Mammary epithelial cell (primary cell): ENCODE measurements at regions not wholly inside any gene's neighbourhood (a gene's known extent, or its start where the extent isn't known, plus 50 kb on each side); places are given as distances from the start of the nearest gene placed in this dataset.

Experiments used
- EZH2 ChIP-seq: IDR thresholded peaks from 2 replicates; pipeline ENCODE4 v1.6.1; 2012; ENCODE audit warnings: low read length, inconsistent platforms, borderline replicate concordance
- TF ChIP-seq, protein P1 (sequence below), 2 donors: IDR thresholded peaks in 1 of 2; conservative IDR thresholded peaks in 1 of 2; 2 replicates each; pipeline ENCODE4 v1.5.1; 2011 to 2012; ENCODE audit warnings: inconsistent platforms in 2 of 2, low read length in 2 of 2, mild to moderate bottlenecking in 2 of 2, control low read depth in 1 of 2, low read depth in 1 of 2; ENCODE audit not compliant: insufficient read depth in 1 of 2; ENCODE audit errors: extremely low read depth in 1 of 2

DNA sequence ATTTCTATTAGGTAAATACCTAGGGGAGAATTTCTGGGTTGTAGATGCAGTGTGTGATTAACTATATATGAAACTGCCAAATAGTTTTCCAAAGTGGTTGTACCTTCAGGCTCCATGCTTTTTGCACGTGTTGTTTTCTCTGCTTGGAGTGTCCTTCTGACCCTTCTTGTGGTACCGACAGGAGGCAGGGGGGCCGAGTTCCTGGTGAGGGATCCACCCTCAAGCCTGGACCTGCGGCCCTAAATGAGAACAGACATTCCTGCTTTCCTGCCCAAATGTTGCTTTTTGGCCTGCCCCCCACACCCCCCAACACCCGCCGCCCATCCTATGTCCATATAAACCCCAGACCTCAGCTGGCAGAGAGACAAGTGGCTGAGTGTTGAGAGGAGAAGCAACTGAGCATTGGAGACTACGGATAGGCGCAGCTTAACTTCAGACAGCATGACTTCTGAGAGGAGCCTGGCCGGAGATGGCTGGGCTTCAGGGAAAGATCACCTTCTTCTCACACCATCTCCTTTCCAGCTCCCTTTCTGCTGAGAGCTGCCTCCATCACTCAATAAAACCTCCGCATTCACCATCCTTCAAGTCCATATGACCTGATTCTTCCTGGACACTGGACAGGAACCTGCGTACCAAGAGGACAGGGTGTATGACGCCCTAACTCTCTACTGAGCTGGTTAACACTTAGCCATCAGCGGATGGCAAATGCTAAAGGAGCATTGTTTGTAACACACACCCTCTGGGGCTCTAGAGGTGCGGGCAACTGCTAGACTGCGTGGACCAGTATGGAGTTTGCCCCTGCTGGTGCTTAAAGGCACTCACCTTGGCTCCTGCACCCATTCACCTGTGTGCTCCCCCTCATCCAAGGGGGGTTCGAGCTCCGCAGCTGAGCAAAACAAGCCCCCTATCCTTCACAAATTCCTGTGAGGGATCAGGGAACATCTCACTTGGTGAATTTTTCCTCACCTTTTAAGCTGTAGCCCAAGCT lies 194.7 kb upstream of the FBXO33 start:
- TF ChIP-seq, protein P1, sequence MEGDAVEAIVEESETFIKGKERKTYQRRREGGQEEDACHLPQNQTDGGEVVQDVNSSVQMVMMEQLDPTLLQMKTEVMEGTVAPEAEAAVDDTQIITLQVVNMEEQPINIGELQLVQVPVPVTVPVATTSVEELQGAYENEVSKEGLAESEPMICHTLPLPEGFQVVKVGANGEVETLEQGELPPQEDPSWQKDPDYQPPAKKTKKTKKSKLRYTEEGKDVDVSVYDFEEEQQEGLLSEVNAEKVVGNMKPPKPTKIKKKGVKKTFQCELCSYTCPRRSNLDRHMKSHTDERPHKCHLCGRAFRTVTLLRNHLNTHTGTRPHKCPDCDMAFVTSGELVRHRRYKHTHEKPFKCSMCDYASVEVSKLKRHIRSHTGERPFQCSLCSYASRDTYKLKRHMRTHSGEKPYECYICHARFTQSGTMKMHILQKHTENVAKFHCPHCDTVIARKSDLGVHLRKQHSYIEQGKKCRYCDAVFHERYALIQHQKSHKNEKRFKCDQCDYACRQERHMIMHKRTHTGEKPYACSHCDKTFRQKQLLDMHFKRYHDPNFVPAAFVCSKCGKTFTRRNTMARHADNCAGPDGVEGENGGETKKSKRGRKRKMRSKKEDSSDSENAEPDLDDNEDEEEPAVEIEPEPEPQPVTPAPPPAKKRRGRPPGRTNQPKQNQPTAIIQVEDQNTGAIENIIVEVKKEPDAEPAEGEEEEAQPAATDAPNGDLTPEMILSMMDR (conservative IDR thresholded peaks at IDR 0.05 in 1 of 2, IDR thresholded peaks at IDR 0.05 in 1 of 2; ENCODE audit: extremely low read depth in 1 of 2, insufficient read depth in 1 of 2, low read depth in 1 of 2, low read length in 2 of 2) = no peak
- no peak for TF ChIP-seq EZH2
